Activated T-cell treated with anti-CD3 and anti-CD28 coated beads, Interleukin-2, amount 50 U/mL, for 24 hours (primary cell): ENCODE measurements at regions not wholly inside any gene's neighbourhood (a gene's known extent, or its start where the extent isn't known, plus 50 kb on each side); places are given as distances from the start of the nearest gene placed in this dataset.

Source experiments
- DNase-seq: peaks from one replicate; pipeline ENCODE4 v3.0.0-alpha.2; 2020
- H3K27ac Mint-ChIP-seq: 2 replicates; pipeline ENCODE4 v1.8.0; 2020; ENCODE audit warnings: mild to moderate bottlenecking, mixed read lengths
- H3K27me3 Mint-ChIP-seq: 2 replicates; pipeline ENCODE4 v1.8.0; 2020; ENCODE audit warnings: mixed read lengths
- H3K36me3 Mint-ChIP-seq: 2 replicates; pipeline ENCODE4 v1.8.0; 2020; ENCODE audit warnings: low read depth, mixed read lengths
- H3K4me1 Mint-ChIP-seq: 2 replicates; pipeline ENCODE4 v1.8.0; 2020; ENCODE audit warnings: low read depth, mixed read lengths
- H3K4me3 Mint-ChIP-seq: 2 replicates; pipeline ENCODE4 v1.8.0; 2020; ENCODE audit warnings: mild to moderate bottlenecking, moderate library complexity, mixed read lengths
- H3K9me3 Mint-ChIP-seq: 2 replicates; pipeline ENCODE4 v1.8.0; 2020; ENCODE audit warnings: mixed read lengths

DNA sequence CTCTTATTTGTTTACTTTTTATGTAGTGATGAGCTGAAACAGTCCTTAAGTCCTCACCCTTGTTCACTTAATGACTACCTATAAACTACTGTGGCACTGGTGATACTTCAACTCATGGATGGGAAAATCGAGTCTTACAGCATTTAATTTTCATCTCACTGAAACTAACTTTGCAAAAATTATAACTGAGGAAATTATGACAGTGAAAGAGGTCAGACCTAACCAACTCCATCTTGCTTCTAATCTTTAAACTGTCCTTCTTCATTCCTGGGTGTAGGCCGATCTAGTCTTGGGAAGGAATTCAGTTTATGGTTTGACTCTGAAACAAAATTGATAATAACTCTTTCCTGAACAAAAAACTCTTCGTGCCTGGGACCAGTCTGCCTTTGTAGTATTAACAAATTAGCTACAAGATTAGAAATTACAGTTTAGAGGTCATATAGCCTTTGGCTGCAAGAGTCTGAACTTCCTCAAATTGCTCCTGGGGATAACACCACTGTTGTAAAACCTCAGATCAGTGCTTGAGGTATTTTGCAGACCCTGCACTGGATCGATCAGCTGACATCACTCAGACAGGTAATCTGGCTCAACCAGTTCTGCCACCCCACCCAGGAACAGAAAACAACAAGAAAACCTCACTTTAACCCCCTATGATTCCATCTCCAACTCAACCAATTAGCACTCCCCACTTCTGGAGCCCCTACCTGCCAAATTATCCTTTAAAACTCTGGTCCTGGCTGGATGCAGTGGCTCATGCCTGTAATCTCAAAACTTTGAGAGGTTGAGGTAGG is 995.7 kb upstream of the PRKX start:
- DNase-seq: no peak
- Mint-ChIP-seq H3K27ac (no peak overlapping the region), H3K36me3 (no peaks in the 10 kb centered on the region), H3K27me3 (no peaks in the 10 kb centered on the region), H3K9me3 (peaks cover 4% of the 10 kb centered on the region), H3K4me1 (no peaks in the 10 kb centered on the region), H3K4me3 (no peak overlapping the region)

DNA sequence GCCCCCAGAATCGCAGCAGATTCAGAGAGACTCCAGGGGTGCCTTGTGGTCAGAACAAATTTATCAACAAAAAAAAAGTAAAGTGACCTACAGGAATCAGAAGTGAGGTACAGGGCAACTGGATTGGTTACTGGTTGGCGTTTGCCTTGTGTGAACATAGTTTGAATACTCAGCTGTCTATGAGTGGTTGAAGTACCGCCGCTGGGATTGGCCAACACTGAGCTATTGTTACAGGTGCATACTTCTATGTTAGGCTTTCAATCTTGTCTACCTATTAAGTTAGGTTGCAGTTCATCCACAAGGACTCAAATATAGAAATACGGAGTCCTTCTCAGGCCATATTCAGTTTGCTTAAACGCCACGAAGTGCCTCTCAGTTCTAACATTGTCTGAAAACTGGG is 993.5 kb upstream of the PRKX start:
- Mint-ChIP-seq H3K27me3 (no peaks in the 10 kb centered on the region), H3K4me3 (no peak overlapping the region), H3K36me3 (no peaks in the 10 kb centered on the region), H3K27ac (no peak overlapping the region), H3K4me1 (no peaks in the 10 kb centered on the region), H3K9me3 (peaks cover 4% of the 10 kb centered on the region)
- DNase-seq: no peak

DNA sequence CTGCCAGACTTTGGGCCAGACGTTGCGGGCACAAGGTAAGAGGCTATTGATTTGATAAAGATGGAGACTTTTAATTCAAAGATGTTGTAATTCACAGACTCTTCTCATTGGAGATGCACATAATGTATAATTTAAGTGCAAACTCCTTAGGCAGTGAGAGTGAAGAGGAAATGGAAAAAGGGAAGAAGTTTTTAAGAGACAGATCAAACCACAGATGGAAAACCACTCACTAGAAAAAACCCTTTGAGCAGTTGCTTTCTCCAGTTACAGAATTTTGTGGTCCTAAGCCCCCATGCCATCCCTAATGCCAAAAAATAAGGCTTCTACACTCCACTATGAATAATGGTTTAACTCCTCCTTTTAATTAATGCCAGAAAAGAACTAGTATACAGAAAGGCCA is 977.1 kb upstream of the PRKX start:
- H3K9me3 Mint-ChIP-seq: peaks cover 8% of the 10 kb centered on the region
- H3K27ac Mint-ChIP-seq: no peak overlapping the region
- no peaks in the 10 kb centered on the region for H3K27me3 Mint-ChIP-seq
- H3K4me3 Mint-ChIP-seq: no peak overlapping the region
- H3K4me1 Mint-ChIP-seq: no peaks in the 10 kb centered on the region
- no peaks in the 10 kb centered on the region for H3K36me3 Mint-ChIP-seq
- DNase-seq: no peak

DNA sequence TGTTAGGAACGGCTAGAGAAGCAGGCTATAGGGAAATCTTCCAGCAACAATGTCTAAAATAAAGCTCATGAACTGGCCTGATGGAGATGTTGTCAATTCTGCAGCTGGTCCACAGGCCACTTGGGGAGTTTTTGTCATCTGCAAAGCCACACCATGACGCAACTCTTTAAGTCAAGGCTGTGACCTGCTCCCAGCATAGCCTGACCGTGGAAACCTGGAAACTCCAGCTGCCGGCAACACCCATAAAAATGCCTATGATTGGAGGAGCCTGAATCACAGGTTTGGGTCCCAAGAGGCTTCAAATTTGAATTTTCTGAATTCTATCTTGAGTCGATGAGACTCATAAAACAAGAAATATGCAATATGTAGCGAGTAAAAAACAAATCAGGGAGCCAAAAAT is 969.2 kb upstream of the PRKX start:
- no peak for DNase-seq
- Mint-ChIP-seq H3K9me3 (no peaks in the 10 kb centered on the region), H3K36me3 (no peaks in the 10 kb centered on the region), H3K27me3 (no peaks in the 10 kb centered on the region), H3K4me3 (no peak overlapping the region), H3K4me1 (no peaks in the 10 kb centered on the region), H3K27ac (no peak overlapping the region)

DNA sequence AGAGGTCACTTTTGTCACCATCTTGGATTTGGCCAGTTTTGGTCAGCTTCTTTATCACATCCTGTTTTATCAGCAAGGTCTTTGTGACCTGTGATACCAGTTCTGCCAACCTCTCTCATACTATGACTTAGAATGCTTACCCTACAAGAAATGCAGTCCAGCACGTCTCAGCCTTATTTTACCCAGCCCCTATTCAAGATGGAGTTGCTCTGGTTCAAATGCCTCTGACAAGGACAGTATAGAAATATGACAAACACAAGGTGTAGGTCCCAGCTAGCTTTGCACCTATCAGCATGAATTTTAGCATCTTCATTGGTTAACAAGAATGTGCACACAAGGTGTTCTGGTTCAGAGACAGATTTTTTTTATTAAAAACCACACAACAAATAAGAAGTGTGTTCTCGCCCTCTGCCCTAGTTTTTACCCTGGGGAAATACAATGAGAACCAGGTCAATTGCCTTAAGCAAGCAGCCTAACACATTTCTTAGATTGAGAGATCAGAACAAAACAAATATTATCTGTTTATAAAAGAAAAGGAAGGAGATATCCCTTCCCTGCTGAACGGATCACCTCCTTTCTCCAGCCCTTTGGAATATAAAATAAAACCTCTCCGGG is 962.3 kb upstream of the PRKX start:
- H3K9me3 Mint-ChIP-seq: no peaks in the 10 kb centered on the region
- H3K27ac Mint-ChIP-seq: no peak overlapping the region
- H3K27me3 Mint-ChIP-seq: no peaks in the 10 kb centered on the region
- H3K4me3 Mint-ChIP-seq: no peak overlapping the region
- no peaks in the 10 kb centered on the region for H3K36me3 Mint-ChIP-seq
- H3K4me1 Mint-ChIP-seq: no peaks in the 10 kb centered on the region
- DNase-seq: no peak

DNA sequence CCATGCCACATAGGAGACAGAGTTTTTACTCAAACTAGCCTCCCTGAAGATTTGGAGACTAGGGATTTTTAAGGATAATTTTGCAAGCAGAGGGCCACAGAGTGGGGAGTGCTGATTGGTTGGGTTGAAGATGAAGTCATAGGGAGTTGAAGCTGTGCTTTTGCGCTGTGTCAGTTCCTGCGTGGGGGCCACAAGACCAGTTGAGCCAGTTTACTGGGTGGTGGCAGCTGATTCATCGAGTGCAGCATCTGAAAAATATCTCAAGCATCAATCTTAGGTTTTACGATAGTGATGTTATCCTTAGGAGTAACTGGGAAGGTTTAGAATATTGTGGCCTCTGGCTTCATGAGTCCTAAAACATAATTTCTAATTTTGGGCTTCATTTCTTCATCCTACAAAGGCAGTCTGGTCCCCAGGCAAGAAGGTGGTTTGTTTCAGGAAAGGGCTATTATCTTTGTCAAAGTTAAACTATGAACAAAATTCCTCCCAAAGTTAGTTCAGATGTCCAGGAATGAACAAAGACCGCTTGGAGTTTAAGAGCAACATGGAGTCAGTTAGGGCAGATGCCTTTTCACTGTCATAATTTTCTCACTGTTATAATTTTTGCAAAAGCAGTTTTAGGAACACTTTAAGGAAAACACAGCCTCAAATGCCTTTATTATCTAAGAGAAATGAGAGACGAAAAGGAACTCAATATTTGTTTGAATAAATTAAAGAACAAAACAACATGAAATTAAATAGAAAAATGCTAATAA is 960.8 kb upstream of the PRKX start:
- no peaks in the 10 kb centered on the region for H3K4me1 Mint-ChIP-seq
- no peaks in the 10 kb centered on the region for H3K27me3 Mint-ChIP-seq
- H3K9me3 Mint-ChIP-seq: no peaks in the 10 kb centered on the region
- DNase-seq: no peak
- no peaks in the 10 kb centered on the region for H3K36me3 Mint-ChIP-seq
- no peak overlapping the region for H3K4me3 Mint-ChIP-seq
- H3K27ac Mint-ChIP-seq: no peak overlapping the region

DNA sequence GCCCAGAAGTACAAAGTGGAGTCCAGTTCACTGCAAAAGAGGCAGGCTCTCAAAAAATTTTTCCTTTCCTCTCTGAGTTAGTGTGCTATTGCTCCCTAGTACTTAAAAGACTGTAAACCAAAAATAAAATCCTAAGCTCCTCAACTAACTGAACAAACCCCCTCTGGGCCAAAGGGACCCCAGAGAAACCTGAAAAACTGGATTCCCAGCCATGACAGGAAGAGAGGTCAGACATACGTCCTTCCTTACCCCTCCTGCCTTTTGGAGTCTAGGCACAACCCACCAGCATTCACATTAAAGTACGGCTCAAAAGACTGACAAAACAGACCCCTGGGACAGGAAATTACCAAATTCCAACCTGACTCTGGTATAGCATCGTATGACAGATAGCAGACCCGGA is 957.9 kb upstream of the PRKX start:
- no peak overlapping the region for H3K4me3 Mint-ChIP-seq
- no peaks in the 10 kb centered on the region for H3K36me3 Mint-ChIP-seq
- H3K27ac Mint-ChIP-seq: no peak overlapping the region
- H3K27me3 Mint-ChIP-seq: no peaks in the 10 kb centered on the region
- DNase-seq: no peak
- peaks cover 7% of the 10 kb centered on the region for H3K9me3 Mint-ChIP-seq
- H3K4me1 Mint-ChIP-seq: no peaks in the 10 kb centered on the region

DNA sequence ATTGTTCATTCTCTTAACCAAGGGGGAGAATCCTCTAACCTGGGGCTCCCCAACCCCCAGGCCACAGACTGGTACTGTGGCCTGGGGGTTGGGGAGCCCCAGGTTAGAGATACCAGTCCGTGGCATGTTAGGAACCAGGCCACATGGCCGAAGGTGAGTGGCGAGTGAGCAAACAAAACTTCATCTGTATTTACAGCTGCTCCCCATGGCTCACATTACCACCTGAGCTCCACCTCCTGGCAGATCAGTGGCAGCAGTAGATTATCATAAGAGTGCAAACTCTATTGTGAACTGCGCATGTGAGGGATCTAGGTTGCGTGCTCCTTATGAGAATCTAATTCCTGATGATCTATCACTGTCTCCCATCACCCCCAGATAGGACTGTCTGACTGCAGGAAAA is 957.2 kb upstream of the PRKX start:
- no peak for DNase-seq
- Mint-ChIP-seq H3K4me1 (no peaks in the 10 kb centered on the region), H3K36me3 (no peaks in the 10 kb centered on the region), H3K9me3 (peaks cover 7% of the 10 kb centered on the region), H3K4me3 (no peak overlapping the region), H3K27me3 (no peaks in the 10 kb centered on the region), H3K27ac (no peak overlapping the region)

DNA sequence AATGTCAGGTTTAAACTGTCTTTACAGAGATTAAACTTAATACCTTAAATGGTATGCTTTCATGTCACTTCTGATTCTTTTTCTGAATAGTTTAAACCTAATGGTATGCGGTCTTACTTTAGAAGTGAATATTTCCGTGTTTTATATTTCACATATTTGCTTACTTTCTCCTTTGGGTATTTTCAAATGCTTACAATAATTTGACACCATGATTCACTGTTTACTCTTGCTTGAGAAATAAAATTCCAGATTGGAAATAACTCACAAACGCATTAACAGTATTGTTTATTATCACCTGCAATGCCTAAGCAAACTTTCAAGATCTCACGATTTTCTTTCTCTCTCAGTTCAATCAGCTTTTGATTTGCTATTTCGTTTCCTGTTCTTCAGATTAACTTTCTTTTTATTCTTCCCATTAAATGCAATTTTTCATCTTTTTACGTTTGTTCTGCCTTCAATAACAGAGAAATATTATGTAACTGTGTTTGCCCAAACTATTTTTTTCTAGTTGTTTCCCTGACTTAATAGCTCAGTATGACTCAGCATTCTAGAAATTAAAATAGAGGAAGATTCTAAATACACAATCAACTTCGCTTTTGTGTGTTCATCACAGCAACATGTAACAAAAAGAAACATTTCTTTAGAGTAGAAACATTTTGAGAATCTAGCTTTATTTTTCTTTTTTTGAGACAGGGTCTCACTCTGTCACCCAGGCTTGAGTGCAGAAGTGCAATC is 955.5 kb upstream of the PRKX start:
- Mint-ChIP-seq H3K4me3 (no peak overlapping the region), H3K27ac (no peak overlapping the region), H3K27me3 (no peaks in the 10 kb centered on the region), H3K9me3 (peaks cover 10% of the 10 kb centered on the region), H3K4me1 (no peaks in the 10 kb centered on the region), H3K36me3 (no peaks in the 10 kb centered on the region)
- no peak for DNase-seq

DNA sequence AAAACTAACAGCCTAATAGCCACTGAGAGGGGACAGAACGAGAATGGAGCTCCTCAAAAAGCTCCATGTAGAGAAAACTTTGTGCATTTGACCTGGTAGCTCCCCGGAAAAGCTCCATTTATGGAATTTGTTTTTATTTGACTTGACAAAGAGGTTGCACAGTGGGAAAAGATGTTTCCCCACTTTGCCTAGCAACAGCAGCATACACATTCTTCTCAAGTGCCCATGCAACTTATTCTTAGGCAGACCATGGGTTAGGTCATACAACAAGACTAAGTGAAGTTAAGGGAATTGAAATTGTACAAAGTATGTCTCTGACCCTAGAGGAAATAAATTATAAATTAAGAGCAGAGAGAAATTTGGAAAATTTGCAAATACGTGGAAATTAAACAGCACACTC is 949.6 kb upstream of the PRKX start:
- H3K4me3 Mint-ChIP-seq: no peak overlapping the region
- no peaks in the 10 kb centered on the region for H3K27me3 Mint-ChIP-seq
- no peaks in the 10 kb centered on the region for H3K4me1 Mint-ChIP-seq
- H3K27ac Mint-ChIP-seq: no peak overlapping the region
- no peak for DNase-seq
- H3K9me3 Mint-ChIP-seq: peaks cover 12% of the 10 kb centered on the region
- no peaks in the 10 kb centered on the region for H3K36me3 Mint-ChIP-seq

DNA sequence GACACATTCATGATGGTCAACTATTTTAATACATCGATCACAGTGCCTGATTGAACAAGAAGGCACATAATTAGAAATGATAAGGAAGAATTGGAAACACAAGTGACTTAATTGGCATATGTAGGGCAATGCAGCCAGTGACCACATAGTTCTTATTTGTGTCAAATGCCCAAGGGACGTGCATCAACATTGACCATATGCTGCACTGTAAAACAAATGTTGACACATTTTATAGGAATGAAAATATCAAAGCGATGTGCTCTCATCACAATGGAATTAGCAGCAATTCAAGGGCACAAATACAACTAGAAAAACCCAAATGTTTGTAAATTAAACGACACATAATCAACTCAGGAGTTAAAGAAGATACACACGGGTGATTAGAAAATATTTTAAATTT is 948.3 kb upstream of the PRKX start:
- no peak for DNase-seq
- H3K27me3 Mint-ChIP-seq: no peaks in the 10 kb centered on the region
- H3K9me3 Mint-ChIP-seq: peaks cover 11% of the 10 kb centered on the region
- no peaks in the 10 kb centered on the region for H3K36me3 Mint-ChIP-seq
- H3K4me1 Mint-ChIP-seq: no peaks in the 10 kb centered on the region
- no peak overlapping the region for H3K4me3 Mint-ChIP-seq
- H3K27ac Mint-ChIP-seq: no peak overlapping the region

DNA sequence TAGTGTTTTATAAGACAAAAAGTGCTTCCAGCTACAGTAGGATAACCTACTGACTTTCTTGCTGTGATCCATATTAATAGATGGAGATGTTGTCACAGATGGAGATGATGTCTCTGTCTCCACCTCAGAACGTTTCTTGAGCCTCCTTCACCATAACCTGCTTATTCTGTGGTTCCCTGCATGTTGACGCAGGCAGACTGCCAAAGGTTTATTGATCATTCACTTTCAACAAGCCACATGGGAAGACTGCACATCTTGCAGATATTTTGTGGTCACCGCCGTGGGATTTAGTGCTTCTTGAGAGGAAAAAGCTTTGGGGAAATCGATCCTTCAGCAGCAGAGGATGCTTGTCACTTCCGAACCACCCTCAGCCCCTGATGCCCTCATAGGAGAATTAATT is 943.0 kb upstream of the PRKX start:
- Mint-ChIP-seq H3K27me3 (no peaks in the 10 kb centered on the region), H3K9me3 (peaks cover 20% of the 10 kb centered on the region), H3K27ac (no peak overlapping the region)

DNA sequence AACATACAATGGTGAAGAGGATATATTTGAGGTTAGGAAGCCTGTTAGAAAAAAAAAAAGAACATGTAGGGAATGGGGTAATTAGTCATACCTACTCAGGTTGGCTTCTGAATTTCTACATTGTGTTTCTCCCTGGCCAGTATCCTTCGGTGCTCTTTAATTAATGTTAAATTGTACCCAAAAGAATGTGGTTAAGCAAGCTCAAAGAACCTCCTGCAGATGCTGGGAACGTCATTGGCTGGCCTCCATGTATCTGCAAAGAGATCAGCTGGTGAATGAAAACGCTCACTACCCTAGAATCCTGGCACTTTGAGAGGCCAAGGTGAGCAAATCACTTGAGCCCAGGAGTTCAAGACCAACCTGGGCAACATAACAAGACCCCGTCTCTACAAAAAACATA is 942.3 kb upstream of the PRKX start:
- Mint-ChIP-seq H3K9me3 (peaks cover 17% of the 10 kb centered on the region), H3K36me3 (no peaks in the 10 kb centered on the region), H3K4me1 (no peaks in the 10 kb centered on the region), H3K4me3 (no peak overlapping the region), H3K27me3 (no peaks in the 10 kb centered on the region), H3K27ac (no peak overlapping the region)
- DNase-seq: no peak

More for the DNA sequence above, 943.0 kb upstream of the PRKX start:
- no peak for DNase-seq
- Mint-ChIP-seq H3K4me3 (no peak overlapping the region), H3K4me1 (no peaks in the 10 kb centered on the region), H3K36me3 (no peaks in the 10 kb centered on the region)

DNA sequence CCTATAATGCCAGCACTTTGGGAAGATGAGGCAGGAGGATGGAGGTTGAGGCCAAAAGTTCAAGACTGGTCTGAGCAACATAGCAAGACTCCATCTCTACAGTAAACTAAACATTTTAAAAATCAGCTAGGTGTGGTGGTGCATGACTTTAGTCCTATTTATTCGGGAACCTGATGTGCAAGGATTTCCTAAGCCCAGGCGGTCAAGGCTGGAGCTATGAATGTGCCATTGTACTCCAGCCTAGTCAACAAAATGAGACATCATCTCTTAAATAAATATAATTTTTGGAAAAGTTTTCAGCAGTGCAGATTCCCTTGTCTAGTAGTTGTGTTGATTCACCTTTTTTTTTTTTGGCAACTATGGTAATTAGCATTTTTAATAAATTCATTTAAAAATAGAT is 928.7 kb upstream of the PRKX start:
- H3K4me3 Mint-ChIP-seq: no peak overlapping the region
- no peaks in the 10 kb centered on the region for H3K27me3 Mint-ChIP-seq
- peaks cover 6% of the 10 kb centered on the region for H3K9me3 Mint-ChIP-seq
- H3K4me1 Mint-ChIP-seq: no peaks in the 10 kb centered on the region
- H3K27ac Mint-ChIP-seq: no peak overlapping the region
- H3K36me3 Mint-ChIP-seq: no peaks in the 10 kb centered on the region
- no peak for DNase-seq
